Mesenchymal stem cell (in vitro differentiated cells and primary cell): ENCODE measurements at regions not wholly inside any gene's neighbourhood (a gene's known extent, or its start where the extent isn't known, plus 50 kb on each side); places are given as distances from the start of the nearest gene placed in this dataset.

Experiments
- DNase-seq: peaks from one replicate; pipeline ENCODE4 v3.0.0-alpha.2; 2013
- H2AFZ ChIP-seq: one replicate; pipeline ENCODE4 v1.6.1; 2013; ENCODE audit warnings: low read depth, mild to moderate bottlenecking, control low read depth, inconsistent platforms, low read length, moderate library complexity
- H2AK5ac ChIP-seq: 2 replicates; pipeline ENCODE4 v1.6.1; 2013; ENCODE audit warnings: low read length, moderate library complexity, mild to moderate bottlenecking, inconsistent platforms; ENCODE audit not compliant: severe bottlenecking
- H2BK120ac ChIP-seq: one replicate; pipeline ENCODE4 v1.6.1; 2013; ENCODE audit warnings: low read depth, mild to moderate bottlenecking, inconsistent platforms, low read length, moderate library complexity
- H2BK12ac ChIP-seq, 2 experiments: one replicate each; pipeline ENCODE4 v1.6.1; 2013; ENCODE audit warnings: inconsistent platforms in 2 of 2, low read length in 2 of 2, mild to moderate bottlenecking in 2 of 2, moderate library complexity in 2 of 2, control low read depth in 1 of 2
- H2BK15ac ChIP-seq: one replicate; pipeline ENCODE4 v1.6.1; 2013; ENCODE audit warnings: mild to moderate bottlenecking, low read depth, inconsistent platforms; ENCODE audit not compliant: poor library complexity, severe bottlenecking
- H2BK5ac ChIP-seq: 2 replicates; pipeline ENCODE4 v1.6.1; 2013; ENCODE audit warnings: low read depth, mild to moderate bottlenecking, low read length, control low read depth, inconsistent platforms; ENCODE audit not compliant: poor library complexity, severe bottlenecking
- H3K14ac ChIP-seq, 2 experiments: one replicate each; pipeline ENCODE4 v1.6.1; 2013; ENCODE audit warnings: inconsistent platforms in 2 of 2, low read length in 2 of 2, control low read depth in 1 of 2, mild to moderate bottlenecking in 1 of 2, moderate library complexity in 1 of 2
- H3K18ac ChIP-seq, 2 experiments: one replicate each; pipeline ENCODE4 v1.6.1; 2013; ENCODE audit warnings: inconsistent platforms in 2 of 2, low read length in 2 of 2, control low read depth in 1 of 2, low read depth in 1 of 2, mild to moderate bottlenecking in 1 of 2
- H3K23ac ChIP-seq, 2 experiments: one replicate each; pipeline ENCODE4 v1.6.1; 2013; ENCODE audit warnings: inconsistent platforms in 2 of 2, low read length in 2 of 2, mild to moderate bottlenecking in 2 of 2, moderate library complexity in 2 of 2, control low read depth in 1 of 2
- H3K27ac ChIP-seq: 2 replicates; pipeline ENCODE4 v1.5.1; 2013; ENCODE audit warnings: mild to moderate bottlenecking, moderate library complexity, low read length, control low read depth, inconsistent platforms; ENCODE audit not compliant: poor library complexity, severe bottlenecking
- H3K27me3 ChIP-seq, 2 experiments: 2 replicates each; pipeline versions ENCODE4 v1.6.1 to v1.7.0; 2013; ENCODE audit warnings: low read length in 2 of 2, mild to moderate bottlenecking in 2 of 2, moderate library complexity in 2 of 2, control low read depth in 1 of 2, inconsistent platforms in 1 of 2; ENCODE audit not compliant: control insufficient read depth in 1 of 2, insufficient read depth in 1 of 2
- H3K36me3 ChIP-seq, 2 experiments: 2 replicates each; pipeline versions ENCODE4 v1.6.1 to v1.7.0; 2013; ENCODE audit warnings: low read length in 2 of 2, control low read depth in 1 of 2, inconsistent platforms in 1 of 2, low read depth in 1 of 2, mild to moderate bottlenecking in 1 of 2; ENCODE audit not compliant: insufficient read depth in 2 of 2, control insufficient read depth in 1 of 2
- H3K4ac ChIP-seq, 2 experiments: one replicate each; pipeline ENCODE4 v1.6.1; 2013; ENCODE audit warnings: inconsistent platforms in 2 of 2, low read length in 2 of 2, mild to moderate bottlenecking in 2 of 2, moderate library complexity in 2 of 2, control low read depth in 1 of 2, low read depth in 1 of 2
- H3K4me1 ChIP-seq: 2 replicates; pipeline ENCODE4 v1.6.1; 2013; ENCODE audit warnings: low read depth, low read length, control low read depth; ENCODE audit not compliant: control insufficient read depth, insufficient read depth
- H3K4me2 ChIP-seq: 2 replicates; pipeline ENCODE4 v1.6.1; 2013; ENCODE audit warnings: low read length, mild to moderate bottlenecking, inconsistent platforms; ENCODE audit not compliant: poor library complexity, severe bottlenecking
- H3K4me3 ChIP-seq, 2 experiments: 2 replicates each; pipeline versions ENCODE4 v1.5.1 to v1.7.0; 2013; ENCODE audit warnings: low read length in 2 of 2, mild to moderate bottlenecking in 2 of 2, control low read depth in 1 of 2, low read depth in 1 of 2; ENCODE audit not compliant: insufficient read depth in 1 of 2
- H3K79me1 ChIP-seq: replicated peaks from 2 replicates; pipeline ENCODE4 v1.6.1; 2013; ENCODE audit warnings: mild to moderate bottlenecking, control low read depth, low read length, inconsistent platforms; ENCODE audit not compliant: poor library complexity, severe bottlenecking
- H3K9ac ChIP-seq: 2 replicates; pipeline ENCODE4 v1.7.0; 2013; ENCODE audit warnings: mild to moderate bottlenecking, low read length, moderate library complexity
- H3K9me3 ChIP-seq: 2 replicates; pipeline ENCODE4 v1.7.0; 2013; ENCODE audit warnings: mild to moderate bottlenecking, low read length; ENCODE audit not compliant: control insufficient read depth
- H4K8ac ChIP-seq: one replicate; pipeline ENCODE4 v1.6.1; 2013; ENCODE audit warnings: inconsistent platforms, mild to moderate bottlenecking, low read length, moderate library complexity
- H4K91ac ChIP-seq: one replicate; pipeline ENCODE4 v1.6.1; 2013; ENCODE audit warnings: mild to moderate bottlenecking, low read length, inconsistent platforms
- WGBS: methylation state at CpG from one replicate; pipeline ENCODE4 v1.1.7; 2013; ENCODE audit warnings: mixed read lengths; 5-methylcytosine and 5-hydroxymethylcytosine counted together

DNA sequence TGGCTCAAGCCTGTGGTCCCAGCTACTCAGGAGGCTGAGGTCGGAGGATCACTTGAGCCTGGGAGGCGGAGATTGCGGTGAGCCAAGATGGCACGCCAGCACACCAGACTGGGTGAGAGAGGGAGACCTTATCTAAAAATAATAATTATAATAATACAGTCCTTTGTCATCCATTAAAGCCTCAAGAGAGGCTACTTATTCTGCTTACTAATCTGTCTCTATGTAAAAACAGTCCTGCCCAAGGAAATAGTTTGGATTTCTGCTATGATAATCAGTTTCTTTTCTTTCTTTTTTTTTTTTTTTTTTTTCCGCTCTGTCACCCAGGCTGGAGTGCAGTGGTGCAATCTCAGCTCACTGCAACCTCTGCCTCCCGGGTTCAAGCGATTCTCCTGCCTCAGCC is 228.3 kb downstream of the C1D start:
- DNase-seq = no peak
- H3K27me3 ChIP-seq = no peaks in the 10 kb centered on the region
- no peak overlapping the region for H3K27ac ChIP-seq
- H3K23ac ChIP-seq = no peak overlapping the region
- no peak overlapping the region for H2AK5ac ChIP-seq
- H3K18ac ChIP-seq = no peak overlapping the region
- no peak overlapping the region for H4K91ac ChIP-seq
- H3K9ac ChIP-seq = no peak overlapping the region
- no peaks in the 10 kb centered on the region for H3K9me3 ChIP-seq
- no peak overlapping the region for H3K4me2 ChIP-seq
- H3K4me3 ChIP-seq = no peak overlapping the region
- H3K14ac ChIP-seq = no peak overlapping the region
- H4K8ac ChIP-seq = no peak overlapping the region
- H3K4me1 ChIP-seq = peaks cover under 1% of the 10 kb centered on the region
- no peak overlapping the region for H2BK12ac ChIP-seq
- H2BK120ac ChIP-seq = no peak overlapping the region
- no peak overlapping the region for H2BK15ac ChIP-seq
- no peak overlapping the region for H2AFZ ChIP-seq
- no peak overlapping the region for H3K4ac ChIP-seq
- WGBS = 86% methylated on average over 4 of the region's 7 CpGs
- H2BK5ac ChIP-seq = no peak overlapping the region
- H3K36me3 ChIP-seq = no peaks in the 10 kb centered on the region
- no peaks in the 10 kb centered on the region for H3K79me1 ChIP-seq

DNA sequence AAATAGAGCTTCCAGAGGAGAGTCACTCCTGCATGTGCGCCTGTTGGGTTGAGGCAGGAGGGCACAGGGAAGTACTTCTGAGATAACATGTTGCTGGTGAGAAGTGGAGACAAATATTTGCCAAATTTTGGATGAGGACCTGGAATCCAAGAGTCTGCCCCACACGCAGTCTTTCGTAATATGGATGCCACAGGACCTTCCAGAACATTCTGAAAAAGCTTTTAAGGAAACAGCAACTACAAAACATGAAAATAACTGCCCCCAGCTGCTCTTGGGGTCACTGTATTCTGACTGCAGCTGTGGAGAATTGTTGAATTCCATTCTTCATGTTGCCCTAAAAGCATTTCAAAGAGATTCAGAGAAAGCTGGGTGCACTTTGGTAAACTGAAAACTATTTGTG is 227.5 kb downstream of the C1D start:
- Histone ChIP-seq H4K91ac (no peak overlapping the region), H3K27me3 (no peaks in the 10 kb centered on the region), H2BK15ac (no peak overlapping the region), H3K9ac (no peak overlapping the region), H2AK5ac (no peak overlapping the region), H3K14ac (no peak overlapping the region), H3K4me2 (no peak overlapping the region), H3K9me3 (no peaks in the 10 kb centered on the region), H2BK5ac (no peak overlapping the region), H3K4ac (no peak overlapping the region), H3K4me1 (peaks cover 2% of the 10 kb centered on the region), H4K8ac (no peak overlapping the region), H3K36me3 (no peaks in the 10 kb centered on the region), H3K27ac (no peak overlapping the region), H2AFZ (no peak overlapping the region), H3K4me3 (no peak overlapping the region), H3K23ac (no peak overlapping the region), H2BK12ac (no peak overlapping the region), H3K18ac (no peak overlapping the region), H2BK120ac (no peak overlapping the region), H3K79me1 (no peaks in the 10 kb centered on the region)
- WGBS = 100% methylated on average over 1 of the region's 3 CpGs
- no peak for DNase-seq

DNA sequence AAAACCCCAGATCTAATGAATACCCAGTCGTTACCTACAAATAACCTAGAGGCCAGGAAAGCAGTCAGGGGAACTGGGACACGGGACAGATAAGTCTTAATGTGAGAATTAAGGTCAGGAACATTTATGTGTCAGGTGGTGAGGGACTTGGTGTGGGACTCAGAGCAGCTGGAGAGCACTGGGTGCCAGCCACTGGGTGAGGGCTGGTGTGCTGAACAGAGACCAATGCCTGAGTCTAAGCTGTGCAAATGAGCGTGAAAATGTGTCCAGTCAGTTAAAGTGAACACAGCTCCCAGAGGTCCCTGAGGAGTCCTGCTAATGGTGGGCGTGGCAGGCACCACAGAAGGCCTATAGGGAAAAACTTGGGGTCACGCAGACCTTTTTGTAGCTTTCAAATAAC is 225.9 kb downstream of the C1D start:
- Histone ChIP-seq H3K18ac (no peak overlapping the region), H3K14ac (no peak overlapping the region), H3K4me1 (peaks cover 2% of the 10 kb centered on the region), H3K36me3 (no peaks in the 10 kb centered on the region), H4K91ac (no peak overlapping the region), H2BK120ac (no peak overlapping the region), H3K4ac (no peak overlapping the region), H2AK5ac (no peak overlapping the region), H2BK15ac (no peak overlapping the region), H4K8ac (no peak overlapping the region), H3K79me1 (no peaks in the 10 kb centered on the region), H3K27ac (no peak overlapping the region), H3K23ac (no peak overlapping the region), H3K4me2 (no peak overlapping the region), H3K9ac (no peak overlapping the region), H3K9me3 (no peaks in the 10 kb centered on the region), H2BK12ac (no peak overlapping the region), H2AFZ (no peak overlapping the region), H2BK5ac (no peak overlapping the region), H3K27me3 (no peaks in the 10 kb centered on the region), H3K4me3 (no peak overlapping the region)
- 89% methylated on average over 5 of the region's 5 CpGs for WGBS
- DNase-seq = no peak

DNA sequence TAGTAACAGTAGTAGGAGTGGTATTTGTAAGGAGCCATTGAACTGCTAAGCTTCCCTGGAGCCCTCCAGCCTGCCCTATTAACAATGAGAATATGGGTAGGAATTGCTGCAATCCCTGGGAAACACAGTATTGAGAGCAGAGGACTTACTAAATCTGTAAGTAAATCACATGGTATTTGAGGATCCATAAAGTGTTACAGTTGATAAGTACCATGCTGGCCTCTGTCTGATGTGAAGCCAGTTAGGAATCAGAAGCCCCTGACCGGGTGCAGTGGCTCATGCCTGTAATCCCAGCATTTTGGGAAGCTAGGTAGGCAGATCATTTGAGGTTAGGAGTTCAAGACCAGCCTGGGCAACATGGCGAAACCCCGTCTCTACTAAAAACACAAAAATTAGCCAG is 224.6 kb downstream of the C1D start:
- H2BK12ac ChIP-seq = no peak overlapping the region
- no peak overlapping the region for H3K4me3 ChIP-seq
- H3K4ac ChIP-seq = no peak overlapping the region
- peaks cover 2% of the 10 kb centered on the region for H3K4me1 ChIP-seq
- peak overlapping the region; percentile 26 for H2AK5ac ChIP-seq
- H4K91ac ChIP-seq = no peak overlapping the region
- H3K36me3 ChIP-seq = no peaks in the 10 kb centered on the region
- H2AFZ ChIP-seq = no peak overlapping the region
- no peak overlapping the region for H3K27ac ChIP-seq
- no peak overlapping the region for H3K14ac ChIP-seq
- H3K27me3 ChIP-seq = no peaks in the 10 kb centered on the region
- no peak overlapping the region for H2BK5ac ChIP-seq
- no peak for DNase-seq
- H3K18ac ChIP-seq = peak overlapping the region in 1 of 2 experiments; percentile 8
- no peaks in the 10 kb centered on the region for H3K9me3 ChIP-seq
- H2BK15ac ChIP-seq = no peak overlapping the region
- no peak overlapping the region for H3K23ac ChIP-seq
- H3K4me2 ChIP-seq = no peak overlapping the region
- 96% methylated on average over 3 of the region's 3 CpGs for WGBS
- no peak overlapping the region for H2BK120ac ChIP-seq
- no peak overlapping the region for H4K8ac ChIP-seq
- H3K79me1 ChIP-seq = no peaks in the 10 kb centered on the region
- H3K9ac ChIP-seq = no peak overlapping the region
